Esophagus squamous epithelium (tissue), 4 donors: ENCODE measurements at regions not wholly inside any gene's neighbourhood (a gene's known extent, or its start where the extent isn't known, plus 50 kb on each side); places are given as distances from the start of the nearest gene placed in this dataset.

ENCODE experiments used
- CTCF ChIP-seq, 6 experiments: fragments of 450-650 bp in 4 of 6; fragments of 200-600 bp in 2 of 6; sonication (generic) in 2 of 6; IDR thresholded peaks; one replicate each; pipeline ENCODE4 v1.5.1; 2016 to 2019; ENCODE audit warnings: antibody characterized with exemption in 6 of 6, mild to moderate bottlenecking in 4 of 6, moderate library complexity in 4 of 6
- POLR2A ChIP-seq, 4 donors: fragments of 450-650 bp; IDR thresholded peaks; one replicate each; pipeline ENCODE4 v1.6.1; 2017; ENCODE audit warnings: antibody characterized with exemption in 4 of 4, mild to moderate bottlenecking in 4 of 4, moderate library complexity in 3 of 4

- TF ChIP-seq CTCF (IDR thresholded peaks at IDR 0.05): no peak
- no peak for TF ChIP-seq POLR2A (IDR thresholded peaks at IDR 0.05)
Observed at GRCh38 chr1:98018074-98018473, 97.2 kb upstream of the DPYD start.
